ENCODE measurements at regions not wholly inside any gene's neighbourhood (a gene's known extent, or its start where the extent isn't known, plus 50 kb on each side); places are given as distances from the start of the nearest gene placed in this dataset.
A peak's percentile ranks its signal among the peaks of the same experiment; 100 is the strongest.

DNA sequence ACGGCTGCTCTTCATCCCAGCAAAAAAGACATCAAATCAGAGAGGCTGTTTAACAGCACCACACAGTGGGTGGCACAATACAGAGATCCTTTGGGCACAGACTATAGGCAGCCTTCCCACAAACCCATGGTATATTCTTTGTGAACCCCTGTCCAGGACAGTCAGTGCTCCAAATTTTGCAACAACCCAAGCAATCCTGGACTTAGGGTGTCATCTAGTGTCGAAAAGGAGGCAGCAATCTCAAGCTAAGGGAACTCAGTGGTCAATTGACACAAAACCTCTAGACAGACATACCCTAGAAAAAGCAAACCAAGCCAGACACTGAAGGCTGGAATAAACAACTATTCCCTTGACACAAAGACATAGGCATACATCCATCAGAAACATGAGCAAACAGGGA lies 137.4 kb downstream of the BMP15 start:
- Histone ChIP-seq H3K14ac (ENCODE audit: insufficient read length) (no peak overlapping the region), H3K4me2 (ENCODE audit: insufficient read depth in 1 of 2, low read depth in 2 of 2, low read length in 2 of 2) (no peak overlapping the region), H4K8ac (ENCODE audit: extremely low read depth, insufficient read depth, low read length) (no peak overlapping the region), H3K27me3 (replicated peaks in 1 of 4; ENCODE audit: control insufficient read depth in 3 of 4, extremely low read depth in 1 of 4, insufficient read depth in 3 of 4, low read length in 3 of 4) (no peaks in the 10 kb centered on the region), H4K20me1 (replicated peaks in 1 of 2; ENCODE audit: control insufficient read depth in 1 of 2, insufficient read depth in 2 of 2, low read length in 2 of 2) (no peaks in the 10 kb centered on the region), H3K4me3 (ENCODE audit: extremely low read depth in 1 of 4, insufficient read depth in 2 of 4, low read depth in 3 of 4, low read length in 4 of 4) (no peak overlapping the region), H3K79me1 (ENCODE audit: low read depth, low read length) (no peaks in the 10 kb centered on the region), H3K9me3 (ENCODE audit: insufficient read depth in 2 of 2, low read depth in 1 of 2, low read length in 1 of 2) (no peaks in the 10 kb centered on the region), H2AFZ (ENCODE audit: low read length) (0 out of 2 replicates have a peak overlapping the region, but pooled peaks have one; percentile 11), H2BK20ac (ENCODE audit: low read length) (no peak overlapping the region), H2BK120ac (replicated peaks; ENCODE audit: low read depth, low read length) (no peak overlapping the region), H4K5ac (ENCODE audit: insufficient read length, low read depth, low read length) (no peak overlapping the region), H3K36me3 (ENCODE audit: control insufficient read depth in 2 of 4, insufficient read depth in 4 of 4, low read length in 3 of 4) (no peaks in the 10 kb centered on the region), H3K4me1 (replicated peaks in 1 of 4; ENCODE audit: control insufficient read depth in 3 of 4, insufficient read depth in 4 of 4, low read length in 3 of 4) (no peaks in the 10 kb centered on the region), H2BK12ac (ENCODE audit: low read depth, low read length) (no peak overlapping the region), H2BK15ac (ENCODE audit: low read length) (no peak overlapping the region), H4K91ac (replicated peaks; ENCODE audit: insufficient read length, low read length) (no peak overlapping the region), H3K23ac (ENCODE audit: insufficient read length) (no peak overlapping the region), H3K79me2 (ENCODE audit: control insufficient read depth in 1 of 2, insufficient read depth in 2 of 2, low read length in 2 of 2) (no peaks in the 10 kb centered on the region), H3K4ac (replicated peaks; ENCODE audit: insufficient read length, low read depth, low read length) (no peak overlapping the region), H3K27ac (ENCODE audit: low read depth, low read length) (no peak overlapping the region), H3K23me2 (ENCODE audit: low read depth, low read length) (no peaks in the 10 kb centered on the region), H3K56ac (replicated peaks; ENCODE audit: insufficient read length, low read depth, low read length) (no peak overlapping the region), H3K18ac (ENCODE audit: extremely low read depth, low read length) (no peak overlapping the region), H2BK5ac (ENCODE audit: low read depth, low read length) (no peak overlapping the region), H2AK5ac (ENCODE audit: low read depth, low read length) (no peak overlapping the region), H3K9ac (replicated peaks in 1 of 4; ENCODE audit: extremely low read depth in 1 of 4, low read depth in 3 of 4, low read length in 3 of 4) (no peak overlapping the region)
- ChIA-PET POLR2A (ENCODE audit: partially characterized antibody) (no interaction called here), CTCF (ENCODE audit: partially characterized antibody) (interaction anchor here (0.8 to 1.6 kb wide), 6 partner anchors 40 to 300 kb away, joined by 3 to 6 read pairs (median 4); no protein-coding TSS in a partner anchor)
- FAIRE-seq (peak; percentile 83), DNase-seq (ENCODE audit: low read depth in 1 of 2, low spot score in 2 of 2) (no peak)
- peak; percentile 71 to 76 for TF ChIP-seq RAD21 (IDR thresholded peaks at IDR 0.05 in 1 of 2, conservative IDR thresholded peaks at IDR 0.05 in 1 of 2; ENCODE audit: low read depth in 2 of 2, low read length in 2 of 2)
- no peak for TF ChIP-seq SUZ12 (IDR thresholded peaks at IDR 0.05; ENCODE audit: low read length)
- TF ChIP-seq, protein P1, sequence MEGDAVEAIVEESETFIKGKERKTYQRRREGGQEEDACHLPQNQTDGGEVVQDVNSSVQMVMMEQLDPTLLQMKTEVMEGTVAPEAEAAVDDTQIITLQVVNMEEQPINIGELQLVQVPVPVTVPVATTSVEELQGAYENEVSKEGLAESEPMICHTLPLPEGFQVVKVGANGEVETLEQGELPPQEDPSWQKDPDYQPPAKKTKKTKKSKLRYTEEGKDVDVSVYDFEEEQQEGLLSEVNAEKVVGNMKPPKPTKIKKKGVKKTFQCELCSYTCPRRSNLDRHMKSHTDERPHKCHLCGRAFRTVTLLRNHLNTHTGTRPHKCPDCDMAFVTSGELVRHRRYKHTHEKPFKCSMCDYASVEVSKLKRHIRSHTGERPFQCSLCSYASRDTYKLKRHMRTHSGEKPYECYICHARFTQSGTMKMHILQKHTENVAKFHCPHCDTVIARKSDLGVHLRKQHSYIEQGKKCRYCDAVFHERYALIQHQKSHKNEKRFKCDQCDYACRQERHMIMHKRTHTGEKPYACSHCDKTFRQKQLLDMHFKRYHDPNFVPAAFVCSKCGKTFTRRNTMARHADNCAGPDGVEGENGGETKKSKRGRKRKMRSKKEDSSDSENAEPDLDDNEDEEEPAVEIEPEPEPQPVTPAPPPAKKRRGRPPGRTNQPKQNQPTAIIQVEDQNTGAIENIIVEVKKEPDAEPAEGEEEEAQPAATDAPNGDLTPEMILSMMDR (IDR thresholded peaks at IDR 0.05; ENCODE audit: control extremely low read depth in 1 of 3, insufficient read depth in 1 of 3, low read depth in 1 of 3, low read length in 3 of 3): peak in 2 of 3 experiments; percentile 44 to 47; a peak in 3 of 4 replicates
- WGBS, 2 experiments (ENCODE audit: extremely low coverage in 1 of 2, insufficient coverage in 1 of 2, insufficient read length in 1 of 2, insufficient replicate concordance in 2 of 2, low coverage in 1 of 2, low lambda C conversion rate in 2 of 2, missing lambda C conversion rate in 1 of 2): 60% methylated on average over 2 of the region's 2 CpGs; no CpG with 5 or more reads in 1 of the 2 experiments

Data from H1 (cell line).